ENCODE measurements at regions not wholly inside any gene's neighbourhood (a gene's known extent, or its start where the extent isn't known, plus 50 kb on each side); places are given as distances from the start of the nearest gene placed in this dataset.
"Not testable (repeated sequence)": the region's sequence is repeated elsewhere in the genome, so short reads cannot be mapped to it uniquely, and the experiment has no call there.

GRCh38 chr5:86170194-86170593 lies 447.5 kb upstream of the COX7C start:
- TF ChIP-seq CTCF (conservative IDR thresholded peaks at IDR 0.05) = no peak
- H3K27ac ChIP-seq = no peak overlapping the region

GRCh38 chr5:86175224-86175623 lies 442.5 kb upstream of the COX7C start:
- no peak for TF ChIP-seq CTCF (conservative IDR thresholded peaks at IDR 0.05)
- no peak overlapping the region for H3K27ac ChIP-seq

GRCh38 chr5:86199287-86199686 lies 418.5 kb upstream of the COX7C start:
- no peak for TF ChIP-seq CTCF (conservative IDR thresholded peaks at IDR 0.05)
- H3K27ac ChIP-seq = no peak overlapping the region

GRCh38 chr5:86228147-86228546 lies 389.6 kb upstream of the COX7C start:
- no peak overlapping the region for H3K27ac ChIP-seq
- no peak for TF ChIP-seq CTCF (conservative IDR thresholded peaks at IDR 0.05)

GRCh38 chr5:86232246-86232645 lies 385.5 kb upstream of the COX7C start:
- H3K27ac ChIP-seq = no peak overlapping the region
- TF ChIP-seq CTCF (conservative IDR thresholded peaks at IDR 0.05) = no peak

- H3K27ac ChIP-seq = no peak overlapping the region
- no peak for TF ChIP-seq CTCF (conservative IDR thresholded peaks at IDR 0.05)
Measured at GRCh38 chr5:86244153-86244552, 373.6 kb upstream of the COX7C start.

GRCh38 chr5:86257871-86258270 lies 359.9 kb upstream of the COX7C start:
- TF ChIP-seq CTCF (conservative IDR thresholded peaks at IDR 0.05) = no peak
- H3K27ac ChIP-seq = no peak overlapping the region

GRCh38 chr5:86284400-86285190 lies 333.1 kb upstream of the COX7C start:
- not testable (repeated sequence) for H3K27ac ChIP-seq

GRCh38 chr5:86287437-86287836 lies 330.3 kb upstream of the COX7C start:
- H3K27ac ChIP-seq = not testable (repeated sequence)

GRCh38 chr5:86289786-86290185 lies 328.0 kb upstream of the COX7C start:
- H3K27ac ChIP-seq = not testable (repeated sequence)

- H3K27ac ChIP-seq = not testable (repeated sequence)
Measured at GRCh38 chr5:86292811-86293210, 324.9 kb upstream of the COX7C start.

- H3K27ac ChIP-seq = not testable (repeated sequence)
Measured at GRCh38 chr5:86302643-86303042, 315.1 kb upstream of the COX7C start.

Measured in VCaP (cell line).